HT1080 (cell line): ENCODE measurements at regions not wholly inside any gene's neighbourhood (a gene's known extent, or its start where the extent isn't known, plus 50 kb on each side); places are given as distances from the start of the nearest gene placed in this dataset. TPM values are rescaled to one million over a fixed set of nuclear protein-coding genes. Genes with fewer than 3 reads are reported as not detected.

ENCODE experiments used
- small RNA-seq: library from RNA; depleted of rRNA; stranded (forward); fragments of <200 nt; gene quantifications from one replicate; pipeline ENCODE3, GENCODE V24; 2014

Small RNA genes lying in the stretch of these regions (small RNA-seq; reads per million reads assigned to genes)
- gene AL021921.1 = not detected
